Adrenal gland (tissue), 5 donors: ENCODE measurements at regions not wholly inside any gene's neighbourhood (a gene's known extent, or its start where the extent isn't known, plus 50 kb on each side); places are given as distances from the start of the nearest gene placed in this dataset.

Experiments
- CTCF ChIP-seq, 6 experiments: fragments of 450-650 bp in 4 of 6; fragments of 200-600 bp in 2 of 6; sonication (generic) in 1 of 6; IDR thresholded peaks; 1 replicate in 5 of 6; 2 replicates in 1 of 6; pipeline versions ENCODE4 v1.5.1 to v1.8.0; 2016 to 2021; ENCODE audit warnings: antibody characterized with exemption in 6 of 6, mild to moderate bottlenecking in 2 of 6, moderate library complexity in 1 of 6
- POLR2A ChIP-seq, 2 donors: fragments of 450-650 bp; IDR thresholded peaks; one replicate each; pipeline ENCODE4 v1.6.1; 2017; ENCODE audit warnings: antibody characterized with exemption in 2 of 2, mild to moderate bottlenecking in 2 of 2, moderate library complexity in 1 of 2
- donor health status: DM: no; HTN: no; CAD: no.

GRCh38 chr17:63024201-63024600, 58.2 kb downstream of the TANC2 start:
- TF ChIP-seq POLR2A (IDR thresholded peaks at IDR 0.05) (no peak), CTCF (IDR thresholded peaks at IDR 0.05) (no peak)
